HEK293 (cell line): ENCODE measurements at regions not wholly inside any gene's neighbourhood (a gene's known extent, or its start where the extent isn't known, plus 50 kb on each side); places are given as distances from the start of the nearest gene placed in this dataset.
A peak's percentile ranks its signal among the peaks of the same experiment; 100 is the strongest.

Source experiments
- CTCF ChIA-PET: fragments of 350-600 bp; formaldehyde crosslinking; extraction: SDS; loops from one replicate; lab custom pipeline; 2021; ENCODE audit warnings: antibody characterized with exemption; lab: Yijun Ruan, JAX
- POLR2A ChIA-PET: fragments of 300-600 bp; formaldehyde crosslinking; extraction: SDS; loops from one replicate; lab custom pipeline; 2020; ENCODE audit warnings: antibody characterized with exemption, inconsistent platforms; lab: Yijun Ruan, JAX
- H3K27ac ChIP-seq: fragments of 200-500 bp; sonication (Bioruptor generic); 2 replicates; pipeline ENCODE4 v1.5.1; 2014; ENCODE audit warnings: low read depth, low read length, control low read depth, inconsistent platforms; ENCODE audit errors: extremely low read depth
- H3K36me3 ChIP-seq, 2 experiments: fragments of 200-500 bp in 1 of 2; sonication (Bioruptor generic) in 1 of 2; 1 replicate in 1 of 2; 2 replicates in 1 of 2; pipeline ENCODE4 v1.5.1; 2014 to 2017; ENCODE audit warnings: inconsistent platforms in 2 of 2, low read length in 2 of 2; ENCODE audit not compliant: control insufficient read depth in 2 of 2, insufficient read depth in 1 of 2
- H3K4me1 ChIP-seq: fragments of 200-500 bp; sonication (Bioruptor generic); 2 replicates; pipeline ENCODE4 v1.5.1; 2014; ENCODE audit warnings: mild to moderate bottlenecking, low read length, inconsistent platforms; ENCODE audit not compliant: control insufficient read depth, insufficient read depth
- H3K4me3 ChIP-seq: 2 replicates; pipeline ENCODE4 v1.5.1; 2011; ENCODE audit warnings: low read depth, mild to moderate bottlenecking, control low read depth, low read length, moderate library complexity
- H3K9me3 ChIP-seq: fragments of 200-500 bp; sonication (Bioruptor generic); 2 replicates; pipeline ENCODE4 v1.5.1; 2014; ENCODE audit warnings: low read depth, low read length, inconsistent platforms; ENCODE audit not compliant: control insufficient read depth, insufficient read depth
- BCL6B ChIP-seq: fragments of 450-650 bp; formaldehyde crosslinking; IDR thresholded peaks from 2 replicates; pipeline ENCODE4 v1.5.1; 2017; ENCODE audit warnings: missing biosample characterization, missing genetic modification characterization
- GLI4 ChIP-seq: fragments of 450-650 bp; formaldehyde crosslinking; IDR thresholded peaks from 2 replicates; pipeline ENCODE4 v1.5.1; 2016; ENCODE audit warnings: missing biosample characterization, missing genetic modification characterization
- HOXC10 ChIP-seq: sonication (generic); formaldehyde crosslinking; IDR thresholded peaks from 2 replicates; pipeline ENCODE4 v1.8.1; 2023; ENCODE audit warnings: mild to moderate bottlenecking, missing genetic modification reagents
- PRDM1 ChIP-seq: fragments of 450-650 bp; formaldehyde crosslinking; IDR thresholded peaks from 2 replicates; pipeline ENCODE4; 2016; ENCODE audit warnings: missing biosample characterization, missing genetic modification characterization
- RBAK ChIP-seq: fragments of 450-650 bp; formaldehyde crosslinking; IDR thresholded peaks from 2 replicates; pipeline ENCODE4 v1.5.1; 2016; ENCODE audit warnings: missing biosample characterization, missing genetic modification characterization
- REST ChIP-seq: fragments of 450-650 bp; formaldehyde crosslinking; IDR thresholded peaks from 2 replicates; pipeline ENCODE4 v1.5.1; 2016; ENCODE audit warnings: missing biosample characterization, missing genetic modification characterization
- SP7 ChIP-seq: fragments of 450-650 bp; formaldehyde crosslinking; IDR thresholded peaks from 2 replicates; pipeline ENCODE4 v1.5.1; 2016; ENCODE audit warnings: missing biosample characterization, missing genetic modification characterization
- ZBTB20 ChIP-seq: fragments of 450-650 bp; formaldehyde crosslinking; IDR thresholded peaks from 2 replicates; pipeline ENCODE4 v1.5.1; 2016; ENCODE audit warnings: missing biosample characterization, missing genetic modification characterization
- ZBTB21 ChIP-seq: fragments of 450-650 bp; formaldehyde crosslinking; IDR thresholded peaks from 2 replicates; pipeline ENCODE4 v1.5.1; 2017; ENCODE audit warnings: missing biosample characterization, missing genetic modification characterization
- ZBTB26 ChIP-seq: fragments of 450-650 bp; formaldehyde crosslinking; optimal IDR thresholded peaks from 2 replicates; pipeline ENCODE3; 2016; ENCODE audit warnings: missing biosample characterization, mild to moderate bottlenecking, missing genetic modification characterization
- ZIC2 ChIP-seq: fragments of 450-650 bp; formaldehyde crosslinking; IDR thresholded peaks from 2 replicates; pipeline ENCODE4 v1.5.1; 2016; ENCODE audit warnings: missing biosample characterization, missing genetic modification characterization
- ZNF10 ChIP-seq: fragments of 450-650 bp; formaldehyde crosslinking; IDR thresholded peaks from 2 replicates; pipeline ENCODE4 v1.5.1; 2017; ENCODE audit warnings: missing biosample characterization, missing genetic modification characterization
- ZNF132 ChIP-seq: fragments of 450-650 bp; formaldehyde crosslinking; IDR thresholded peaks from 2 replicates; pipeline ENCODE4 v1.5.1; 2017; ENCODE audit warnings: missing biosample characterization, missing genetic modification characterization, borderline replicate concordance
- ZNF133 ChIP-seq: fragments of 450-650 bp; formaldehyde crosslinking; IDR thresholded peaks from 2 replicates; pipeline ENCODE4 v1.5.1; 2016; ENCODE audit warnings: missing biosample characterization, missing genetic modification characterization
- ZNF174 ChIP-seq: fragments of 450-650 bp; formaldehyde crosslinking; IDR thresholded peaks from 2 replicates; pipeline ENCODE4 v1.5.0; 2017; ENCODE audit warnings: missing biosample characterization, mild to moderate bottlenecking, missing genetic modification characterization
- ZNF202 ChIP-seq: fragments of 450-650 bp; formaldehyde crosslinking; IDR thresholded peaks from 2 replicates; pipeline ENCODE4 v1.5.1; 2016; ENCODE audit warnings: missing biosample characterization, missing genetic modification characterization, borderline replicate concordance
- ZNF239 ChIP-seq: fragments of 450-650 bp; formaldehyde crosslinking; IDR thresholded peaks from 2 replicates; pipeline ENCODE4 v1.5.1; 2016; ENCODE audit warnings: missing biosample characterization, missing genetic modification characterization
- ZNF398 ChIP-seq: fragments of 450-650 bp; formaldehyde crosslinking; IDR thresholded peaks from 2 replicates; pipeline ENCODE4 v1.5.1; 2017; ENCODE audit warnings: missing biosample characterization, missing genetic modification characterization
- ZNF510 ChIP-seq: fragments of 450-650 bp; formaldehyde crosslinking; IDR thresholded peaks from 2 replicates; pipeline ENCODE4 v1.5.1; 2018; ENCODE audit warnings: mild to moderate bottlenecking, missing genetic modification characterization, missing biosample characterization; ENCODE audit not compliant: insufficient replicate concordance
- ZNF548 ChIP-seq: fragments of 450-650 bp; formaldehyde crosslinking; IDR thresholded peaks from 2 replicates; pipeline ENCODE4 v1.5.1; 2016; ENCODE audit warnings: missing biosample characterization, missing genetic modification characterization
- ZNF558 ChIP-seq: fragments of 450-650 bp; formaldehyde crosslinking; IDR thresholded peaks from 2 replicates; pipeline ENCODE4 v1.5.1; 2016; ENCODE audit warnings: missing biosample characterization, missing genetic modification characterization
- ZNF596 ChIP-seq: fragments of 450-650 bp; IDR thresholded peaks from 2 replicates; pipeline ENCODE4 v1.5.0; 2018; ENCODE audit warnings: missing biosample characterization, mild to moderate bottlenecking, missing genetic modification characterization, moderate library complexity
- ZNF610 ChIP-seq: fragments of 450-650 bp; formaldehyde crosslinking; IDR thresholded peaks from 2 replicates; pipeline ENCODE4 v1.5.1; 2016; ENCODE audit warnings: missing biosample characterization, missing genetic modification characterization, borderline replicate concordance
- ZNF707 ChIP-seq: fragments of 450-650 bp; formaldehyde crosslinking; IDR thresholded peaks from 2 replicates; pipeline ENCODE4 v1.5.1; 2016; ENCODE audit warnings: missing biosample characterization, missing genetic modification characterization
- ZNF777 ChIP-seq: fragments of 450-650 bp; formaldehyde crosslinking; IDR thresholded peaks from 2 replicates; pipeline ENCODE4 v1.5.1; 2017; ENCODE audit warnings: missing biosample characterization, missing genetic modification characterization, borderline replicate concordance

GRCh38 chr5:87954121-87954520 lies 314.5 kb downstream of the TMEM161B start (continued):
- TF ChIP-seq ZNF202 (tag by site-specific recombination) (no peak), ZNF707 (tag by site-specific recombination) (no peak), ZNF777 (no peak)

- CTCF ChIA-PET = interaction anchor here (0.8 kb wide), 1 partner anchor 7 kb away, joined by 3 read pairs; no protein-coding TSS in a partner anchor
- Histone ChIP-seq H3K27ac (no peak overlapping the region), H3K9me3 (no peaks in the 10 kb centered on the region), H3K36me3 (no peaks in the 10 kb centered on the region), H3K4me1 (no peaks in the 10 kb centered on the region), H3K4me3 (no peak overlapping the region)
- POLR2A ChIA-PET = no interaction called here
- TF ChIP-seq HOXC10 (no peak), PRDM1 (tag by site-specific recombination) (no peak), ZNF558 (tag by site-specific recombination) (no peak), ZNF239 (tag by site-specific recombination) (no peak), ZIC2 (tag by site-specific recombination) (no peak), RBAK (no peak), ZNF10 (tag by site-specific recombination) (no peak), GLI4 (tag by site-specific recombination) (no peak), ZNF132 (no peak), BCL6B (tag by site-specific recombination) (no peak), ZNF548 (tag by site-specific recombination) (no peak), ZBTB20 (no peak), ZBTB21 (tag by site-specific recombination) (no peak), ZNF510 (tag by site-specific recombination) (no peak), ZNF610 (tag by site-specific recombination) (no peak), ZNF133 (no peak), ZBTB26 (tag by site-specific recombination) (no peak), ZNF596 (tag by site-specific recombination) (no peak), ZNF174 (tag by site-specific recombination) (no peak)
These were observed 317.0 kb downstream of the TMEM161B start for GRCh38 chr5:87951661-87952060.

GRCh38 chr5:87949676-87950631 lies 318.7 kb downstream of the TMEM161B start:
- no peak overlapping the region for H3K27ac ChIP-seq
- CTCF ChIA-PET = no interaction called here
- POLR2A ChIA-PET = no interaction called here

More at GRCh38 chr5:87949676-87950631, 318.7 kb downstream of the TMEM161B start:
- Histone ChIP-seq H3K36me3 (no peaks in the 10 kb centered on the region), H3K4me1 (no peaks in the 10 kb centered on the region), H3K9me3 (no peaks in the 10 kb centered on the region)
- peak; percentile 76 for TF ChIP-seq SP7 (tag by site-specific recombination)
- no peak for TF ChIP-seq REST
- TF ChIP-seq ZNF398 (tag by site-specific recombination) = peak; percentile 44; the same call in 1 of the 2 replicates
- TF ChIP-seq, all 188 proteins: peak for 2
- no peak overlapping the region for H3K4me3 ChIP-seq
